ENCODE measurements at regions not wholly inside any gene's neighbourhood (a gene's known extent, or its start where the extent isn't known, plus 50 kb on each side); places are given as distances from the start of the nearest gene placed in this dataset.
"Not testable (repeated sequence)": the region's sequence is repeated elsewhere in the genome, so short reads cannot be mapped to it uniquely, and the experiment has no call there.

GRCh38 chr2:64808092-64808491 is 154.4 kb upstream of the SERTAD2 start:
- Histone ChIP-seq H3K36me3 (ENCODE audit: low read depth) (no peaks in the 10 kb centered on the region), H3K27ac (ENCODE audit: poor library complexity, severe bottlenecking) (peak overlapping the region; percentile 38), H3K27me3 (ENCODE audit: insufficient read depth, poor library complexity, severe bottlenecking) (no peaks in the 10 kb centered on the region), H3K4me1 (ENCODE audit: insufficient read depth, poor library complexity, severe bottlenecking) (peaks cover 9% of the 10 kb centered on the region), H3K9me3 (ENCODE audit: severe bottlenecking) (no peaks in the 10 kb centered on the region), H3K4me3 (ENCODE audit: severe bottlenecking) (no peak overlapping the region)
- DNase-seq (ENCODE audit: low spot score) (no peak), ATAC-seq (ENCODE audit: low read depth) (no peak)
- no peak for TF ChIP-seq CTCF (IDR thresholded peaks at IDR 0.05; ENCODE audit: poor library complexity, severe bottlenecking)

GRCh38 chr2:64808754-64809153 is 155.0 kb upstream of the SERTAD2 start:
- ATAC-seq (ENCODE audit: low read depth): no peak
- no peak for TF ChIP-seq CTCF (IDR thresholded peaks at IDR 0.05; ENCODE audit: poor library complexity, severe bottlenecking)
- Histone ChIP-seq H3K4me1 (ENCODE audit: insufficient read depth, poor library complexity, severe bottlenecking) (peaks cover 9% of the 10 kb centered on the region), H3K9me3 (ENCODE audit: severe bottlenecking) (no peaks in the 10 kb centered on the region), H3K27ac (ENCODE audit: poor library complexity, severe bottlenecking) (no peak overlapping the region), H3K36me3 (ENCODE audit: low read depth) (no peaks in the 10 kb centered on the region), H3K27me3 (ENCODE audit: insufficient read depth, poor library complexity, severe bottlenecking) (no peaks in the 10 kb centered on the region), H3K4me3 (ENCODE audit: severe bottlenecking) (no peak overlapping the region)
- no peak for DNase-seq (ENCODE audit: low spot score)

GRCh38 chr2:64809216-64809615 is 155.5 kb upstream of the SERTAD2 start:
- TF ChIP-seq CTCF (IDR thresholded peaks at IDR 0.05; ENCODE audit: poor library complexity, severe bottlenecking): no peak
- Histone ChIP-seq H3K27me3 (ENCODE audit: insufficient read depth, poor library complexity, severe bottlenecking) (no peaks in the 10 kb centered on the region), H3K4me1 (ENCODE audit: insufficient read depth, poor library complexity, severe bottlenecking) (peaks cover 9% of the 10 kb centered on the region), H3K27ac (ENCODE audit: poor library complexity, severe bottlenecking) (no peak overlapping the region), H3K4me3 (ENCODE audit: severe bottlenecking) (no peak overlapping the region), H3K9me3 (ENCODE audit: severe bottlenecking) (no peaks in the 10 kb centered on the region), H3K36me3 (ENCODE audit: low read depth) (no peaks in the 10 kb centered on the region)
- ATAC-seq (ENCODE audit: low read depth) (no peak), DNase-seq (ENCODE audit: low spot score) (no peak)

- peaks cover 6% of the 10 kb centered on the region for H3K4me1 ChIP-seq (ENCODE audit: insufficient read depth, poor library complexity, severe bottlenecking)
- DNase-seq (ENCODE audit: low spot score) (no peak), ATAC-seq (ENCODE audit: low read depth) (no peak)
- no peak overlapping the region for H3K27ac ChIP-seq (ENCODE audit: poor library complexity, severe bottlenecking)
- no peaks in the 10 kb centered on the region for H3K9me3 ChIP-seq (ENCODE audit: severe bottlenecking)
- no peaks in the 10 kb centered on the region for H3K27me3 ChIP-seq (ENCODE audit: insufficient read depth, poor library complexity, severe bottlenecking)
- H3K36me3 ChIP-seq (ENCODE audit: low read depth): no peaks in the 10 kb centered on the region
- H3K4me3 ChIP-seq (ENCODE audit: severe bottlenecking): no peak overlapping the region
- no peak for TF ChIP-seq CTCF (IDR thresholded peaks at IDR 0.05; ENCODE audit: poor library complexity, severe bottlenecking)
These were observed 158.6 kb upstream of the SERTAD2 start for GRCh38 chr2:64812285-64812684.

GRCh38 chr2:64814007-64814406 is 160.3 kb upstream of the SERTAD2 start:
- Histone ChIP-seq H3K27ac (ENCODE audit: poor library complexity, severe bottlenecking) (no peak overlapping the region), H3K36me3 (ENCODE audit: low read depth) (no peaks in the 10 kb centered on the region), H3K9me3 (ENCODE audit: severe bottlenecking) (no peaks in the 10 kb centered on the region), H3K27me3 (ENCODE audit: insufficient read depth, poor library complexity, severe bottlenecking) (no peaks in the 10 kb centered on the region), H3K4me1 (ENCODE audit: insufficient read depth, poor library complexity, severe bottlenecking) (no peaks in the 10 kb centered on the region), H3K4me3 (ENCODE audit: severe bottlenecking) (no peak overlapping the region)
- DNase-seq (ENCODE audit: low spot score) (no peak), ATAC-seq (ENCODE audit: low read depth) (no peak)
- no peak for TF ChIP-seq CTCF (IDR thresholded peaks at IDR 0.05; ENCODE audit: poor library complexity, severe bottlenecking)

- not testable (repeated sequence) for H3K4me1 ChIP-seq (ENCODE audit: insufficient read depth, poor library complexity, severe bottlenecking); H3K4me3 ChIP-seq (ENCODE audit: severe bottlenecking); H3K27me3 ChIP-seq (ENCODE audit: insufficient read depth, poor library complexity, severe bottlenecking); ATAC-seq (ENCODE audit: low read depth); H3K36me3 ChIP-seq (ENCODE audit: low read depth); H3K9me3 ChIP-seq (ENCODE audit: severe bottlenecking); H3K27ac ChIP-seq (ENCODE audit: poor library complexity, severe bottlenecking); DNase-seq (ENCODE audit: low spot score)
These were observed 162.8 kb upstream of the SERTAD2 start for GRCh38 chr2:64816526-64816925.
